GM21447 (cell line): ENCODE measurements at regions not wholly inside any gene's neighbourhood (a gene's known extent, or its start where the extent isn't known, plus 50 kb on each side); places are given as distances from the start of the nearest gene placed in this dataset.
A peak's percentile ranks its signal among the peaks of the same experiment; 100 is the strongest.

Source experiments
- ATAC-seq: cut with Tn5 transposase; IDR thresholded peaks from one replicate; pipeline ENCODE4 v1.9.1; 2021; ENCODE audit not compliant: unreplicated experiment

DNA sequence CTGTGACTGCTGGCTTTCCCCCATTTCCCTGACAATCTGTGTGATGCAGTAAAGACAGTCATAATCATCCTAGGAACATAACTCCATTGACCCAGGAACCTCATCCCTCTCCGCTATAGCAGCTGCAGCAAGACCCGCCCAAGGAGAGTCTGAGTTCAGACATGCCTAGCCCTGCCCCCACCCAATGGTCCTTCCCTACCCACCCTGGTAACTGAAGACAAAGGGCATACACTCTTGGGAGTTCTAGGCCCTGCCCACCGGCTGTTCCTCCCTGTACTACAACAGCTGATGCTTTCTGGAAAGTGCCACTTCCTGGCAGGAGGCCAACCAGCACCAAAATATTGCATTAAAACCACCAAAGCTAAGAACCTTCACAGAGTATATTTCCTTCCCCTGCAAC lies 1035.6 kb downstream of the C4orf33 start:
- ATAC-seq = no peak

DNA sequence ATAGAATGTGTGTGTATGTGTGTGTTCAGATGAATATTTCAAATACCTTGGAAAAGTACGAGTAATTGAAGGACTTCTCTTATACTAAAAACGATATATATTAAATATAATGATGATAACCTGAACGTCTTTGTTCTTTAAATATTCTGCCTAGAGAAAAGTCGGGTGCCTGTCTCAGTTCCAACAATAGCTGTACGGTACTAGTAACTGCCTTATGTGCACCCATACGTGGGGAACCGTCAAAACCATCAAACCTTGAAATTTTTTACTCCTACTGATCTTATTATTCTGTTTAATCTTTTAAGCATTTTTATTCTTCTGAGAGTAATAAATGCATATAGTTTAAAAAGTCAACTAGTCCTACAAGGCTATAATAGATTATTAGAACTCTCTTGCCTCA lies 1045.7 kb downstream of the C4orf33 start:
- no peak for ATAC-seq

DNA sequence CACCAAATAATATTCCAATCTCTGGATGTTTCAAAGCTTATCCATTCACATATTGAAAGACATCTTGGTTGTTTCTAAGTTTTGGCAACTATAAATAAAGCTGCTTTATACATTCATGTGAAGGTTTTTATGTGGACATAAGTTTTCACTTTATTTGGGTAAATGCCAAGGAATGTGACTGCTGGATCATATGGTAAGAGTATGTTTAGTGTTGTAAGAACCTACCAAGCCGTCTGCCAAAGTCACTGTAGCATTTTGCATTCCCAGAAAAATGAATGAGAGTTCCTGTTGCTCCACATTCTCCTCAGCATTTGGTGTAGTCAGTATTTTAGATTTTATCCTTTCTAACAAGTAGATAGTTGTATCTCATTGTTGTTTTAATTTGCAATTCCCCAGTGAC lies 1047.7 kb downstream of the C4orf33 start:
- no peak for ATAC-seq

DNA sequence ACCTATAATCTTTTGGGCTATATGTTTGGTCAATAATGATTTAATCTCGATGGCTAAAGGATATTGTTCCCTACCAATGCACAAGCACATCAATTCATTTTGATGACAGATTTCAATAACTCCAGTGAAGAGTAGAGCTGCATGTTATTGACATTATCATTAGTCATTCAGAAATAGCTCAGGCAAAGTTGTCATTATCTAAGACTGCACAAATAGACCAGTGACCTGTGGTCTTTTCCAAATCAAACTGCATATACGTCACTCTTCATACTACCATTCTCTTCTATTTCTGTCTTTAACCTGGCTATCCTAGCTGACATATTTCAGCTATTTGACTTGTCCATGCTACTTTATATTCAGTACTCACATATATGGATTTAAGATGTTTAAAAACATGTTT lies 1050.8 kb downstream of the C4orf33 start:
- no peak for ATAC-seq

DNA sequence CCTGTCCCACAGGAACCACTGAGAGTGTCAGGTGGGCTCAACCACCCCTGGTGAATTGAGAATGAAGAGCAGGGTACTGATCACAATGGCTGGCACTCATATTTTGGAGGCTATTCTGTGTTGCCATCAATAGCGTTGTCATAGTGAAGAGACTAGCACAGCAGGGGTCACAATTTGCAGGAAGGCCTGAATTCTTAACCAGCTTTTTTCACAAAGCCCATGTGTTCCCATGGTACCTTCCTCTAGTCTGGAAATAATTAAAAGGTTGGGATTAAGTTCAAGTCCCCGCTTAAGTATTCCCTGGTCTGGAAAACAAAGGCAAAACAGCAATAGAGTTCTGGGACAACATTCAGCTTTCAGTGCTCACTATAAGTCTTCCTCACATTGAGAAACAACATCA lies 1051.7 kb downstream of the C4orf33 start:
- no peak for ATAC-seq

DNA sequence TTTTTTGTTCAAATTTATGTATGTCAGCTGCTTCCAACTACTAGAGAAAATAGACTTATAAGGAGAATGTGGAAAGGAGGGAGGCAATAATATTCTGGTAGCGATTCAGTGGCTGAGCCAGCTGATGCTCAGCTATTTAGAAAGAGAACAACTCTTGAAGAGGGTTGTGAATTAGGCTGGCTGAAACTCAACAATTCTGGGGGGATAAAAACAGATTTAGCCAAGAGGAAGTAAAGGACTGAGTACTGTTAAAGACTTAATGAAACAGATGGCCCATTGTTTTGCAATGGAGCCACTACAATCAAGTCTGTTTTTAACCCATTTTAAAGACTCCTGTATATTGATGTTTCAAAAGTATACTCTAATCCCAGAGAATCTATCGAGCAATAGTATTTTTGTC lies 1058.9 kb downstream of the C4orf33 start:
- no peak for ATAC-seq

DNA sequence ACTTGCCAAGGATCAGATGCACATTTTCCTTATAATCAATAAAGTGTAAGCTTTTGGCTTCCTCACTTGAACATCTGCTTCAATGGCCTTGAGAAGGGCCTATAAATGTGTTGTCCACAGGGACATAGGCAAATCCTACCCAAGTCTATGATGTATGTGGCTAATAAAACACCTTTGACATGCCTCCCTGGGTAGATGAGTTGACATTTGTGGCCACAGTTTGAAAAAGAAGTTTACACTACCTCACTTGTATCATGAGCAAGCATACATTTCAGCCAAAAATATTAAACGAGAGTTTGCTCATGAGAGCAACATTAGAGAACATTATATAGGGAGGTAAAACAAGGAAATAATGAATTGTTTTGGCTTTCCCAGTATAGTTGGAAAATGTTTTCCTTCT lies 1067.7 kb downstream of the C4orf33 start:
- ATAC-seq = no peak

DNA sequence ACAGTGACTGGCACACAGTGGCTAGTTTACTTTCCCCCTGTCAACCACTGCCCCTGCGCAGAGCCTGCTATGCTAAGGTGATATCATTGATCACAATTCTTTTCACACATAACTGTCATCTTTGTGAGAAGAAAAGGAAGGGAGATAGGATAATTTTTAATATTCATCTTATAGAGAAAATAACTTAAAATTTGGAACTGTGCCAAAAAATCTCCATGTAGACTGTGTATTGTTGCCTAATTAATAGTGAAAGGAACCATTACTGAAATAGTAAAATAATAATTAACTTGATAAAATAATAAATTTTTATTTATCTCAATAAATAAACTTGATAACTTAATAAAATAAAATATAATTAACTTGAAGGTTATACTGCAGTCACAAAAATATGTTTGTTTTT lies 1069.4 kb downstream of the C4orf33 start:
- no peak for ATAC-seq

DNA sequence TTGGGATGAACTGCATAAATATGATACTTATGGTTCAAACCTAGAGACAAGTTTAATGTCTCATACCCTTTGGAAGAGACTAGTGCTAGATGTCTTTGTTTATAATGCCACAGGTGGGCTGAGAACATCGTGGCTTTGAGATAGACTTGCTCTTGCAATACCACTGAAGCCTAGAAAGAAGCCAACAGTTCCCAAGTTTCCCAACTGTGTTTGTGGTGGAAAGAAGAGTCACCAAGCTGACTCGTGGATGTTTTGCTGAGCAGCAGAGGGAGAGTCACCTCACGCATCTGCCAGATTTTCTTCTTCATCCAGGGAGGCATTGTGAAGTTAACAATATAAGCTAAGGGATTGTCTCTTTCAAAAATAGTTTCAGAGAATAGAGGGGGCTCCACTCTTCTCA lies 1076.2 kb downstream of the C4orf33 start:
- ATAC-seq = no peak

DNA sequence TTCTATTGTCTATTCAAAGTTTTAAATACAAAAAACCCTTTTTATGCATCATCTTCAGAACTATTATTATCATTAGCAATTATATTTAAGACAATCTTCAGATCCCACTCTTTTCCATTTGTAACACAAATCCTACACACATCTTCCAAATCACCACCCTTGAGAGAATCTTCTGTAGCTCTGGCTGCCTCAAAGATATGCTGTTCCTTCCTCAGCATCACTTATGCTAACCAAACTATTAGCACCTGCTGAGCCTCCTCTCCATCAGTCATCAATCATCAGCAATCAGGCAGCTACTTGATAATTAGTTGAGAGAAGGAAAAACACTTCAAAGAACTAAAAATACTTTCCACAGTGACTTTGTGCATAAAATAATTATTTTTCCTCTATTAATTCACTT lies 1082.2 kb downstream of the C4orf33 start:
- ATAC-seq = no peak

DNA sequence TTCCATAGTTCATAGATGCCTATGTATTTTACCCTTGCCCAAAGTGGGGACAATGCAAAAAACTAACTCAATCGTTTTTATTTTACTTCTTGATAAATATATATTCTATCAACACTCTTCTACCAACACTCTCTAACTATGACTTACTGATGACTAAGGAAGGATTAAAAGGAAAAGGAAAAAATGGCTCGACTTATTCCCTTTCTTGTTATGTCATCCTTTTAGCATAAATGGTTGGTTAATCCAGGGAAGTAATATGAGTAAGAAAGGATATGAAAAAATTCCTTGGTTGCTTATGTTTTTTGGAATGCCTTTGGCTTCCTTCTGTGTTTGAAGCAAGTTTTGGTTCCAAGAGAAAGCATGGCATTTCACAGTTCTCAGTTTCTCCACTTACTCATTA lies 1087.1 kb downstream of the C4orf33 start:
- ATAC-seq = no peak

DNA sequence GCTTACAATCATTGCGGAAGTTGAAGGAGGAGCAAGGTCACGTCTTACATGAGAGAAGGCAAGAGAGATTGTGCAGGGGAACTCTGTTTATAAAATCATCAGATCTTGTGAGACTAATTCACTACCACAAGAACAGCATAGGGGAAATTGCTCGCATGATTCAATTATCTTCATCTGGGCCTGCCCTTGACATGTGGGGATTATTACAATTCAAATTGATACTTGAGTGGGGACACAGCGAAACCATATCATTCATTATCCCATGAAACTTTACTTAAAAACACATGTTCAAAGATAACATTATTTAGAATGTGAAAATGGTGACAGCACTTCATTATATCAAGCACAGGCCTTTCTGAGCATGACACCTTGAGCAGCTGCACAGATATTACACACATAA lies 1087.8 kb downstream of the C4orf33 start:
- ATAC-seq = no peak

DNA sequence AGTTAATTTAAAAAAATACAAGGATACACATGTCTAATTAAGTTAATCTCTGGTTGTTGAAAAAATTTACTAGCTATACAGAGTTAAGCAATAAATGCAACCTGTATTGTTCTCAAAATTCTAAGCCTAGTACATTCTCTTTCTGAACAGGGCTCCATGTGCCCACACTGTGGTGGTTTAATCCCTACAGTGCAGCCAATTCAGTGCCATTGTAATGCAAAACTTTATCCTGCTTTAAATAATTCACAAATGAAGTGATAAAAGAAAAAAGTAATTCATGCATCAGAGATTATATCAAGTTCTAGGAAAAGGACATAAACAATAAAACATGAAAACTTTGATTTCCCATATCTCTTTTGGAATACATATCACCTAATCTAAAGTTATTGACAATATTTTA lies 1089.2 kb downstream of the C4orf33 start:
- ATAC-seq = no peak

DNA sequence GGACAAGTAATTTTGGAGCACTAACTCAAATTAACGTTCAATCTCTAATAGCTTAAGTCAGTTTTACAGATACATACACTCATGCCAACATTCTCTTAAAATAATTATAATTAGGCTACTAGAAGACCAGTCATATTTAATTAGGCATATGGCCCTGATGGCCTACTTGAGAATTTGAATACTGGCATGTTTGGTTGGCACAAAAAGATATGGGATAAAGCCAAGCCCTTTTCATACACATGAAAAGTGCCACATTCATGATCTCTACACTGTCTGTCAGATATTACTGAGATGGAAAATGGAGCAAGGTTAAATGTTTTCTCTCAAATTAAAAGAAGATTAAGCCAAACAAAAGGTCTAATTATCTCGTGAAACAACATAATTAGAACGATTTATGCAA lies 1091.0 kb downstream of the C4orf33 start:
- ATAC-seq = no peak

DNA sequence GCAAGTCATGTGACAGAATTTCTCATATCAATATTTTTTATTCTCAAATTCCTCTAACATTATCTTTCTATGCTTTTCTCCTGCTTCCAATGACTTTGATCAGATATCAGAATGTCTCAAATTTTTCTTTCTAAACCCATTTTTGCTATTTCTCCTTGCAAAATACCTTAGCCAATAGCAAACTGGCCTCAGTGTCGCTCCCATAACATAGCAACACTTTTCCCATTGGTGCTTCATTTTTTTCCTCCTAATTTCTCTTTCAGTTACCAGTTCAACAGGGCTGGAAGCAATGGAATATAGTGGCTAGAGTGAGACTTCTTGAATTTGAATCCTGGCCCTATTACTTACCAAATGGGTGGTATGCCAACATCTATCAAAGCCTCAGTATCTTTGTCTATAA lies 1091.6 kb downstream of the C4orf33 start:
- no peak for ATAC-seq

DNA sequence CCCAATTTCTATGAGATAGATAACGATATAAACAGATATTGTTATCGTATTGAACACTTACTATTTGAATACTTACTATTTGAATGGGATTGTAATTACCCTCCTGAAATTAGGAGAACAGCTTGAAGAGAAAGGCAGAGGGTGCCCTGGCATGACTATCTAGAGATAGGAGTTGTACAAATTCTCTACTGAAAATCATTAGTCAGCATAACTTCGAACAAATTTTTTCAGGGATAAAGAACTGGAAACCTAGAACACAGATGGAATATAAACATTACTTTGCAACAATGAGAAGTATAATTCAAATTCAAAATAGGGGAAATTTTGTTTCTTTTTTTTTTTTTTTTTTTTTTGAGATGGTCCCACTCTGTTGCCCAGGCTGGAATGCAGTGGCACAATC lies 1096.8 kb downstream of the C4orf33 start:
- ATAC-seq = no peak

DNA sequence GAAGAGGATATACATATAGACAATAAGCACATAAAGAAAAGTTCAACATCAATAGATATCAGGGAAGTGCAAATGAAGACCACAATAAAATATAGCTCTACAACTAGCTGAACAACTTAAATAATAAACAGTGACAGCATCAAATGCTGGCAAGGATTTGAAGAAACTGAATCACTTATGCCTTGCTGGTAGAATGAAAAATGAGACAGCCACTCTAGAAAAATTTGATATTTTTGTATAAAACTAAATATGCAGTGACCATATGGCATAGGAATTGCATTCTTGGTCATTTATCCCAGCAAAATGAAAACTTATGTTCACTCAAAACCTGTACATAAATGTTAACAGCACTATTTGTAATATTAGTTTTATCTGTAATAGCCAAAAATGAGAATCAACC lies 1102.0 kb downstream of the C4orf33 start:
- ATAC-seq = no peak

DNA sequence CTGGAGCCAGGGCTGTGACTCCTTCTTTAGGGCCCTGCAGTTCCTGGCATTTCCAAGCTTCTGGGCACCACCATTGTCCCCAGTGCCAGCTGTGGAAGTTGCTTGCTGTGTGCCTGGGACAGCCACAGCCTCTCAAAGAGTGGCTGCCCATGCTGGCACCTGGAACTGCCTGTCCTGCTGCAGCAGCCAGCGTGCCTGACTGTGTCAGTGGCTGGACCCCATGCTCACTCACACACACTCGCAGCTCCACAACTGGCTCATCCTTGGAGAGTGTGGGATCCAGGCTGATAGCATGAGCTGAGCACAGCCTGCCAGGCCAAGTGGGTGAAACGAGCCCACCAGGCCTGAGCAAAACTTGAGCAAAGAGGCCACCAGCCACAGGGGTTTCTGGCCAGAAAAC lies 1107.6 kb downstream of the C4orf33 start:
- no peak for ATAC-seq

DNA sequence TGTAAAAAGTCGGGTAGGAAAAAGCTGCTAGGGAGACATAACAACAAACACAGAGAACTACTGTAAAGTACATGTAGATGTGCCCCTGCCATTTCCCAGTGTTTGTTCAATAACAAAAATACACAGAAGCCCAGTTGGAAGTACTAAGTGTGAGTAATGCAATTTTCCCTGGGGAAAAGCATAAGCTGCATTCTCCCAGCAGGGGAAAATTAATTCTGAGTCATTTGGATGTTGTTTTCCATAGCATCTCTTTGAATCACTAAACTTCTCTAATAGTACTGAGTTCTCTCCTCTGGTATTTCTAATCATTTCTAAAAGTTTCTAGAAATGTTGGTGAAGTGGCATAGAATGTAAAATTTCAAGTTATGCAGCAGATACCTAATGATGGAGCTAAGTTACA lies 1114.9 kb downstream of the C4orf33 start:
- ATAC-seq = no peak

DNA sequence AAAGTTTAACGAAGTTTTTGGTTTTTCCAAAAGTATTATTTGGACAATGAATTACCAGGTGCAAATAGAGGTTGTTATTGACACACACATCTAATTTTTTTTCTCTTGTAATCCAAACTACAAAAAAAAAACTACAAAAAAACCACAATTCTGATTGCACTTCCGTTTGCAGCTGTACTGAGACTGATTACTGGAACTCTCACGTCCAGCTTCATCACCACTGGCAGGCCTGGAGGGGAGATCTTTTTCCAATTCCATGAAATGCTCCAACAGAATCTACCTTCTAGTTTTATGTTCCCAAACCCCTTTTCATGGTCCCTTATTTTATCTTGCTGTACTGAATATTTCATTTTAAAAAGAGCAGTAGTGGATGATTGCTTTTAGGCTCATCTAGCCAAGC lies 1118.3 kb downstream of the C4orf33 start:
- no peak for ATAC-seq

DNA sequence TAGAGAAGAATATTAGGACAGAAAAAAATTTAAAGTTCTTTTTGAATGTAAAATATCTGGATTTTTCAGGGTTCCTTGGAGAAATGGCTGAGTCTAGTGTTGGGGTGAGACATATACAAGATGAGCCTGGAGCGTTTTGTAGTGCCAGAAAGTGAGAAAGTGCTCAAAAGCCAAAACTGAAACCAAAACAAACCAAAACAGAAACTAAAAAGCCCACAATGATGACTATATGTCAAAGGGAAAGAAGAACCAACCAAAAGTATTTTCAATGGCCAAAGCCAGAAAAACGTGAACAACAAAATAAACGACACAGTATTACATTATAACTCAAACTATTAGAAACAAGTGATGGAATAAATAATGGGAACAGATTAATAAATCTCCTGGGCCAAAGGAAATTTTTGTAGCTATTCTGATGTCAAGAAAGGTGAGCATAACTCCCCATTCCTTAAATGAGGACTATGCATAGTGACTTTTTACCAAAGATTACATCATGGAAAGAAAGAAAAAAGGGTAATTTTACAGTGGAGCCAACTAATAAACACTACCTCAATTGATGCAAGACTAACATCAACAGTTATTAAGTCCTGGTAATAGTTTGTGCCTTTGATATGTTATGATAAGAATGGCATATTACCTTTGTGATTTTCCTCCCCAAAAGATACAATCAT lies 1137.6 kb downstream of the C4orf33 start:
- ATAC-seq = peak; percentile 100

DNA sequence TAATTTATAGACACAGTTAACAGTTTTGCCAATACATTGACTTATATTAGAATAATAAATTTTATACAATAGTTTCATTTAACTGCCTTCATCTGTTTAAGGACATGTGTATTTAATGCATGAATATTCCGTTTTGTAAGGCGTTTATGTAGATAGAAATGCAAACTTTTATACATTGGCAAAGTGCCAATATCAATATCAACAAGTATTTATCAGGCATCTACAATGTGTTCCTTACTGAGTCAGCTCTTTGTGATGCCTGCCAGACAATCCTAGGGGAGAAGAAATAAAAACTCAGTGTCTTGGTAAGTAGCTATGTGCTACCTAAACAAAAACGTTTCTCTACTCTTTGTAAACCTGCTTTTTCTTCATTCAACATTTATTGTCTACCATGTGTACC lies 1142.2 kb downstream of the C4orf33 start:
- ATAC-seq = no peak

DNA sequence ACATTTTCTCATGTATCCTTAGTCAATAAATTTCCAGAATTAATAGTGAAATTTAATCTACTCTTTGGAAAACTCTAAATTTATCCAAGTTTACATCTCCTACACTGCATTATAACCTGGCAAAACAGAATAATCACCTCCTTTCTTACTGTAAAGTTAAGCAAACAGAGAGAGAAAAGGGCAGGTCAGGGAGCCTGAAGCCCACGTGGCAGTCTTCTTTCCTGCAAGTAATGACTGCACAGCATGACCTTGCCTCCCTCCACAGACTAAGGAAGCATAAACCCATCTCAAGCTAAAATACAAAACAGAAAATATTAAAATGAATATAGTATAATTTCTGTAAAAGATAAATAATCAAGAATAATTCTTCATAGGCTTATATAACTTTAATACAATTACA lies 1153.0 kb downstream of the C4orf33 start:
- no peak for ATAC-seq

DNA sequence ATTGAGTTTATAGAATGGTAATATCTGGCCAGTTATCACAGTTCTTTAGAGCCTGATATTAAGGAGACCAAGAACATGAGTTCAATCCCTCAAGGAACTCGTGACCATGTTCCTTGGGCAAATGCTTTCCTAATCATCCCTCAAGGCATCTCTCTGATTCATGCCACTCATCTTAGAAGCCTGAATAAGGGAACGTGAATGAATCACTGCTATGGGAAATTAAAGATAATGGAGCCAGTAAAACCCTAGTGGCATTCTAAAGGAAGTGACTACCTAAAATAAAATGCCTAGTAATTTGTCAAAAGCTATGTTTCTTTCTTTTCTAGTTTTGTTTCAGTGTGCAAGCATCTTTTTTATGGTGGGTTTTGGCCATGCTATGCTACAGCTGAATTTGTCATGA lies 1161.3 kb downstream of the C4orf33 start:
- no peak for ATAC-seq
